ENCODE measurements at regions not wholly inside any gene's neighbourhood (a gene's known extent, or its start where the extent isn't known, plus 50 kb on each side); places are given as distances from the start of the nearest gene placed in this dataset.

DNA sequence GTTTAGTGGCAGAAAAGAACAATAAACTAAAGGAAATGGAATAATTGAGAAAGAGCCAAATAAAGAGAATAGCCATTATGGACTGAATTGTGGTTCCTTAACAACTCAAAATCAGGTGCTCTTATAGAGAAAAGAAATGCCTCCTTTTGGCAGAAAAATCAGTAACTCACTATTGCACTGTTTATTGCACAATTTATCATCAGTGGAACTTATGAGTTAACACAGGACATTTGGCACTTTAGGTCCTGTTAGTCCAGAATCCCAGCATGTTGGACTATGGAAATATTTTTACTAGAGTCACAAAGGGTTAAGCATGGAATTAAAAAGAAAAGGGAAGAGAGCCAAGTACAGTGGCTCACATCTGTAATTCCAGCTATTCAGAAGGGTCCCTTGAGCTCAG lies 53.8 kb upstream of the JMY start:
- CTCF ChIA-PET: interaction anchor here (0.8 to 2.5 kb wide), 4 partner anchors 18 to 160 kb away, joined by 3 to 7 read pairs (median 6); no protein-coding TSS in a partner anchor
- in situ Hi-C loops (cut with MboI) (no loop called here), intact Hi-C loops (cut with micrococcal nuclease; ENCODE audit: unreplicated experiment) (no loop called here)
- no peak overlapping the region for H3K4me2 ChIP-seq (ENCODE audit: control insufficient read depth, insufficient read depth)
- no peak overlapping the region for H3K4me3 ChIP-seq
- DNase-seq (ENCODE audit: low read depth, low spot score) (no peak), FAIRE-seq (no peak), ATAC-seq (no peak)
- no peaks in the 10 kb centered on the region for H3K9me3 ChIP-seq (replicated peaks; ENCODE audit: control insufficient read depth, insufficient read depth, low read length)
- RAD21 ChIA-PET (ENCODE audit: unreplicated experiment): interaction anchor here (1.8 kb wide), 1 partner anchor 49 kb away, joined by 7 read pairs; no protein-coding TSS in a partner anchor
- no peaks in the 10 kb centered on the region for H3K79me2 ChIP-seq (ENCODE audit: control insufficient read depth, insufficient read depth, low read length)
- no peaks in the 10 kb centered on the region for H3K27me3 ChIP-seq (replicated peaks in 1 of 2; ENCODE audit: control insufficient read depth in 2 of 2, insufficient read depth in 2 of 2, low read length in 1 of 2)
- BruUV-seq (replicated peaks): no TSS peak
- TF ChIP-seq, protein P1, sequence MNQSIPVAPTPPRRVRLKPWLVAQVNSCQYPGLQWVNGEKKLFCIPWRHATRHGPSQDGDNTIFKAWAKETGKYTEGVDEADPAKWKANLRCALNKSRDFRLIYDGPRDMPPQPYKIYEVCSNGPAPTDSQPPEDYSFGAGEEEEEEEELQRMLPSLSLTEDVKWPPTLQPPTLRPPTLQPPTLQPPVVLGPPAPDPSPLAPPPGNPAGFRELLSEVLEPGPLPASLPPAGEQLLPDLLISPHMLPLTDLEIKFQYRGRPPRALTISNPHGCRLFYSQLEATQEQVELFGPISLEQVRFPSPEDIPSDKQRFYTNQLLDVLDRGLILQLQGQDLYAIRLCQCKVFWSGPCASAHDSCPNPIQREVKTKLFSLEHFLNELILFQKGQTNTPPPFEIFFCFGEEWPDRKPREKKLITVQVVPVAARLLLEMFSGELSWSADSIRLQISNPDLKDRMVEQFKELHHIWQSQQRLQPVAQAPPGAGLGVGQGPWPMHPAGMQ (IDR thresholded peaks at IDR 0.05; ENCODE audit: borderline replicate concordance): no peak
- TF ChIP-seq HDAC6 (IDR thresholded peaks at IDR 0.05; ENCODE audit: unreplicated experiment) (no peak), ZBED1 (IDR thresholded peaks at IDR 0.05; ENCODE audit: borderline replicate concordance) (no peak), CHD2 (IDR thresholded peaks at IDR 0.05; ENCODE audit: borderline replicate concordance, low read depth, low read length) (no peak), ZBTB11 (CRISPR knock-in tag; IDR thresholded peaks at IDR 0.05) (no peak)
- H4K20me1 ChIP-seq (ENCODE audit: control insufficient read depth, insufficient read depth): no peaks in the 10 kb centered on the region
- no peaks in the 10 kb centered on the region for H3K36me3 ChIP-seq (ENCODE audit: control insufficient read depth in 2 of 2, insufficient read depth in 2 of 2, low read length in 1 of 2)
- H3K4me1 ChIP-seq (ENCODE audit: control insufficient read depth, insufficient read depth, low read length): no peaks in the 10 kb centered on the region
- no peak overlapping the region for H3K27ac ChIP-seq (ENCODE audit: control insufficient read depth, insufficient read depth)
- no peak overlapping the region for H3K9ac ChIP-seq (ENCODE audit: control insufficient read depth, insufficient read depth, low read length)
- H2AFZ ChIP-seq (ENCODE audit: control insufficient read depth, low read depth, low read length): no peak overlapping the region
- POLR2A ChIA-PET: no interaction called here
- SMC1A ChIA-PET (ENCODE audit: uncharacterized antibody, unreplicated experiment): interaction anchor here (0.7 to 2.1 kb wide), 3 partner anchors 9 to 101 kb away, joined by 3 to 7 read pairs (median 3); no protein-coding TSS in a partner anchor
